KG1 (cell line): ENCODE measurements at regions not wholly inside any gene's neighbourhood (a gene's known extent, or its start where the extent isn't known, plus 50 kb on each side); places are given as distances from the start of the nearest gene placed in this dataset.

Experiments
- DNase-seq: peaks from one replicate; lab custom pipeline; 2025; lab: John Stamatoyannopoulos, UW

GRCh38 chr6:105649192-105649591 lies 246.3 kb upstream of the PREP start:
- no peak for DNase-seq

DNA sequence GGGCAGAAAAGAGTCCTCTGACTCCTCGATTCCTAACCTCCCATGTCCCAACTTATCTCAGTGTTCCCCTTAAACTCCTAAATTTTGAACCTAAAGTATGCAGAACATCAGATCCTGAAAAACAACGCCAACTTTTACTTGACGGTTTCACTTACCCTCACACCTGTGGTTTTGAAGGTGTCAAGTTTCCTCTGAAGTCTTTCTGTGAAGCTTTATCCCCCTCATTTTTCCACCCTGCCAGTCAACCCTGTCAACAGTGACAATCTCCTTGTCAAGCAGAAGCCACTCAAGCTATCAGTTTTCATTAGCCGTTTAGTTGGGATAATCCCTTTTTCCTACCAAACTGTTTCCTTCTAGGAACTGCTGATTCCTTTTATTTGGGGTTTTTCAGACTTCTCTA lies 245.4 kb upstream of the PREP start:
- no peak for DNase-seq

GRCh38 chr6:105646391-105646867 lies 243.5 kb upstream of the PREP start:
- DNase-seq = no peak

DNA sequence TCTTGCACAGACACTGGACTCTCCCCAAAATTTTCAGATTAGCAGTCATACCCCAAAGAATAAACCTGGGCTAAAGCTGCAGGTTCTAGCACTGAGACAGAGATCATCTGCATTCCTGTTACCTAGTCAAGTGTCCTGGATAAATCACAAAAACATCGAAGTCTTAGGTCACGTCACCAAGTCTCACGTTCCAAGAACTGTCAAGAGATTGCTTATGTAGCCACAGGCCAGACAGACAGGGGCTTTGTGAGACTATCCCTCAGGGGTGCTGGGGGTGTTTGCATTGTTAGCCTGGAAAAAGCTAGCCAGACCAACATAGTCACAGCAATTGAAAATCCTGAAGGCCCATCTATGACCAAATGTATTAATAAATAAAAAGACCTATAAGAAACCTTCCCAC lies 243.1 kb upstream of the PREP start:
- DNase-seq = no peak

DNA sequence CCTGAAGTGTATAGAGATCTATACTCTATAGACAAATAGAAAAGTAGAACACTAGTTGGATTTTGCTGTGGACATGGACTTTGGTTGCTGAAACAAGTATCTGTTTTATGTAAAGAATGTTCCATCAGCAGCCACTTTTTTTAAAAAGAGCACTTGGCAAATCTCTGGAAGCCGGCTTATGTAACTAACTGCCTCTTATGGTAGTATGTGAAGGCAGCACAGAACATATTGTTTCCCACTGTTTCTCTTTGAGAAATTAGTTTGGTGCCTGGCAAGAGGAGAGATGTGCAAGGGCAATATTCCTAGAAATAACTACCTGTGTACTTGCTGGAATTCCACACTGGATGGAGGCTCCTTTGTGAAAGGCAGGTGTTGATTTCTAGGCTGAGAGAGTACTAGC lies 242.3 kb upstream of the PREP start:
- no peak for DNase-seq

- no peak for DNase-seq
Measured at GRCh38 chr6:105644691-105645090, 241.8 kb upstream of the PREP start.

DNA sequence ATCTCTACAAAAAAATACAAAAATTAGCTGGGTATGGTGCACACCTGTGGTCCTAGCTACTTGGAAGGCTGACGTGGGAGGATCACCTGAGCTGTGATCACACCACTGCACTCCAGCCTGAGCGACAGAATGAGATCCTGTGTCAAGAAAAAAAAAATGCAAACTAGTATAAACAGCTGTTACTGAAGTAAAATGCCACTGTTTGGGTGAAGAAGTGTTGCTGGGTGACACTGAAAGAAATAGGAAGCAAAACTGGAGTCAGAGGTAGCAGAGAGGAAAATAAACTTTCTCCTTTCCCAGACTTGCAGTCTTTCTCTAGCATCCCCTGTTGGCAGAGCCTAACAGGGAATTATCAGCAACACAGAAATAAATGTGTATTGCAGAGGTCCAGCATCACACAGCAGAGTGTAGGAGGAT lies 241.2 kb upstream of the PREP start:
- no peak for DNase-seq

- no peak for DNase-seq
Measured at GRCh38 chr6:105642708-105643107, 239.8 kb upstream of the PREP start.

GRCh38 chr6:105641504-105641903 lies 238.6 kb upstream of the PREP start:
- no peak for DNase-seq

GRCh38 chr6:105639124-105639523 lies 236.2 kb upstream of the PREP start:
- DNase-seq = no peak

GRCh38 chr6:105633814-105634213 lies 230.9 kb upstream of the PREP start:
- DNase-seq = no peak

DNA sequence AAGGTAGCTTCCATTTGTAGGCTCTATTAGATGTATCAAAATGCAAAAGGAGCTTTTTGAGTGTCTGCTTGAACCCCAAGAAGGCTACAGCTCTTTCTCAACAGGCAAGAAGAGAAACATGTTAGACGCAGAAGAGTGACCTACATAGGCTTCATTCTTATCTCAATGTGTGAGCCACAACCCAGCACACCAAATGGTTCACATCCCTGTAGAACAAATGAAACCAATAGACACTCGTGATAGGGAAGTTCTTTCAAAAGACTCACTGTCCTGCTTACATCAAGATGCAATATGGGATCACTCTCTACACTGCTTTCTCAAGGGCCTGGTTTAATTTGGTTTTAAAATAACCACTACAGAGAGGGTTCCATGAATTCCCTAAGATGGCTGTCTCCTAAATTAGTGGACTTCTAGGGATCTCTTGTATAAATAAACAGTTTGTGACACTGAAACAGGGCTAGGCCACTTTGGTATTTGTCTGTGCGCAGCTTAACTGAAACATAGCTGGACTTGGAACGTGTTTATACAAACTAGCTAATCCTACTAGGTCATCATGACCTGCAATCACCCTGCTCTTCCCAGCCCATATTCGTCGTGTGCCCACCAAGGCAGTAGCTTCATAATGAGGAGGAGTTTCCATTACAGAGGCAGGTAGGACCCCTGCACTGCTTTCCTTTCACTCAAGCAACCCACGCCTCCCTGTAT lies 225.4 kb upstream of the PREP start:
- no peak for DNase-seq

- no peak for DNase-seq
Measured at GRCh38 chr6:105626295-105627158, 223.6 kb upstream of the PREP start.

DNA sequence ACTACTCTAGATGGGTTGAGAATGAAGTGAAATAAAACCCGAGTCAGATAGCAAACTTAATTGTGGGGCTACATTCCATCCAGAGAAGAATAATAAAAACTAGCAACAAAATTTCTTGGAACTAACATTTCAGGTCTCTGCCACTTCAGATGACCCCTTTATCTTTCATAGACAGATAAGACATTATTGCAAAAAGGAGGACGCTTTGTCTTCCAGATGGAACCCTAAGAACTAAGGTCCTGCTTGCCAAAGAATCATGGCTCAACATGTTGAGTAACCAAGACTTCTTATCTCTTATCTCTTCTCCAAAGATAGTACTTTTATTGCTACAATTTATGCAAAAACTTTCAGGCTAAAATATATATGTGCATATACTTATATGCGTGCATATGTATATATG lies 221.1 kb upstream of the PREP start:
- DNase-seq = no peak

GRCh38 chr6:105622226-105622625 lies 219.3 kb upstream of the PREP start:
- DNase-seq = no peak

GRCh38 chr6:105621564-105622175 lies 218.8 kb upstream of the PREP start:
- DNase-seq = no peak

DNA sequence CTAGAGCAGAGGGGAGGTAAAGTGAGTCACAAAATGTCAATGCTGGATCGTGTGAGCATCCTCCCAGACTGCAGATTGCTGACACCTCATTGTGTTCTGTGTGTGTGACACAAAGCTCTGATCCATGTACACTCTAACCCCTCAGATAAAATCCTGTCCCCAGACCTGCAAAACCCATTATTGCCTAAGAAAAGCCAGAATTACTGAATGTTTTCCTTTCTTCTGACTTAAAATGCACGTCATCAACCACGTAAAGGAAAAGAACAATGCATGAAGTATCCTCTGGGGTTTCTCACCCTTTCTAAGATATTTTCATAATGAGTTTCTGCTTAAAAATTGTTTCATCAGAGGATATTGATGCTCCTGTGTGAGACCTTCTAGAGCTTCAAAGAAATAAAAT lies 218.0 kb upstream of the PREP start:
- DNase-seq = no peak

GRCh38 chr6:105619971-105620741 lies 217.3 kb upstream of the PREP start:
- no peak for DNase-seq

DNA sequence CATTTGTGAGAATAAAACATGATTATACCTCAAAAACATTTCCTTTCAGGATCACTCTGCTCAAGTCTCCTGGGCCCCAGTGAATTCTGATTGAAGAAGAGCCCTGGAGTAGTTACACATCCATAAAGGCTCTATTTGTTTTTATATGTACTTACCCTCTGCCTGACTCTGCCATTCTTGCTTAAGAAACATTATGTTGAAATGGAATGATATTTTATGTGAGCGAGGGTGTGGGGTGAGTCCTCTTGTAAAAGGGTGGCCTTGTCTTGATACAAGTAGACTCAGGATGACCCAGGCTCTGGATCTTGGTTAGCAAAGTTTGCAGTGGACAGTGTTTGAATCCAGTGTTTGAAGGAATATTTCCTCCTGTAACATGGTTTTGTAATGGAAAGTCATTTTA lies 215.4 kb upstream of the PREP start:
- no peak for DNase-seq

- no peak for DNase-seq
Measured at GRCh38 chr6:105616521-105616920, 213.6 kb upstream of the PREP start.

- no peak for DNase-seq
Measured at GRCh38 chr6:105611606-105612005, 208.7 kb upstream of the PREP start.

GRCh38 chr6:105609375-105609991 lies 206.6 kb upstream of the PREP start:
- DNase-seq = no peak
